GM23338 (cell line): ENCODE measurements at regions not wholly inside any gene's neighbourhood (a gene's known extent, or its start where the extent isn't known, plus 50 kb on each side); places are given as distances from the start of the nearest gene placed in this dataset.

Source experiments
- ATAC-seq: fragments of 200-7000 bp; cut with Tn5 transposase; 3 replicates; pipeline ENCODE4 v1.9.1; 2020
- DNase-seq: peaks from one replicate; pipeline ENCODE4 v3.0.0-alpha.2; 2015; ENCODE audit warnings: low spot score
- H2AFZ ChIP-seq: fragments of 200-600 bp; sonication (generic); 2 replicates; pipeline ENCODE4 v1.8.0; 2016; ENCODE audit warnings: antibody characterized with exemption, mild to moderate bottlenecking, moderate library complexity
- H3F3A ChIP-seq: fragments of 200-600 bp; sonication (generic); replicated peaks from 2 replicates; pipeline ENCODE4 v1.8.0; 2017; ENCODE audit warnings: antibody characterized with exemption, mixed run types, low read depth
- H3K27ac ChIP-seq: fragments of 200-600 bp; sonication (generic); 2 replicates; pipeline ENCODE4 v1.6.1; 2016; ENCODE audit warnings: low read depth
- H3K27me3 ChIP-seq: fragments of 200-600 bp; sonication (generic); 2 replicates; pipeline ENCODE4 v1.8.0; 2016; ENCODE audit warnings: mild to moderate bottlenecking, mixed run types, moderate library complexity; ENCODE audit not compliant: insufficient read depth
- H3K36me3 ChIP-seq: fragments of 200-600 bp; sonication (generic); 2 replicates; pipeline ENCODE4 v1.8.0; 2016; ENCODE audit warnings: mild to moderate bottlenecking; ENCODE audit not compliant: insufficient read depth
- H3K4me1 ChIP-seq: fragments of 200-600 bp; sonication (generic); 2 replicates; pipeline ENCODE4 v1.8.0; 2016; ENCODE audit warnings: mild to moderate bottlenecking, moderate library complexity; ENCODE audit not compliant: insufficient read depth
- H3K4me2 ChIP-seq: fragments of 200-600 bp; sonication (generic); 2 replicates; pipeline ENCODE4 v1.7.1; 2017; ENCODE audit warnings: mixed run types
- H3K4me3 ChIP-seq: fragments of 200-600 bp; sonication (generic); 2 replicates; pipeline ENCODE4 v1.6.1; 2016; ENCODE audit warnings: mixed run types
- H3K79me2 ChIP-seq: fragments of 200-600 bp; sonication (generic); replicated peaks from 2 replicates; pipeline ENCODE4 v1.8.0; 2017; ENCODE audit warnings: mild to moderate bottlenecking; ENCODE audit not compliant: insufficient read depth
- H3K9me2 ChIP-seq: fragments of 200-600 bp; sonication (generic); 2 replicates; pipeline ENCODE4 v1.8.0; 2017; ENCODE audit not compliant: insufficient read depth
- H4K20me1 ChIP-seq: fragments of 200-600 bp; sonication (generic); replicated peaks from 2 replicates; pipeline ENCODE4 v1.8.0; 2017; ENCODE audit warnings: mild to moderate bottlenecking; ENCODE audit not compliant: insufficient read depth
- H3K27ac Mint-ChIP-seq: 2 replicates; pipeline ENCODE4 v1.8.0; 2020; ENCODE audit warnings: inconsistent platforms, mild to moderate bottlenecking, moderate library complexity, mixed read lengths
- H3K27me3 Mint-ChIP-seq: 3 replicates; pipeline ENCODE4 v1.8.0; 2022; ENCODE audit warnings: low read depth, mild to moderate bottlenecking, moderate library complexity, mixed read lengths, inconsistent platforms; ENCODE audit not compliant: insufficient read depth, poor library complexity
- H3K36me3 Mint-ChIP-seq: 3 replicates; pipeline ENCODE4 v1.8.0; 2021; ENCODE audit warnings: low read depth, mild to moderate bottlenecking, inconsistent platforms, moderate library complexity, mixed read lengths
- H3K4me1 Mint-ChIP-seq: 3 replicates; pipeline ENCODE4 v1.8.0; 2020; ENCODE audit warnings: mild to moderate bottlenecking, inconsistent platforms, mixed read lengths
- H3K4me3 Mint-ChIP-seq: 3 replicates; pipeline ENCODE4 v1.8.0; 2021; ENCODE audit warnings: moderate library complexity, mild to moderate bottlenecking, inconsistent platforms, mixed read lengths
- H3K9me3 Mint-ChIP-seq: 3 replicates; pipeline ENCODE4 v1.8.0; 2020; ENCODE audit warnings: moderate library complexity, mild to moderate bottlenecking, inconsistent platforms, mixed read lengths
- ETS1 ChIP-seq: IDR thresholded peaks from 2 replicates; pipeline ENCODE4 v1.6.1; 2016; ENCODE audit warnings: antibody characterized with exemption
- EZH2 ChIP-seq: fragments of 200-600 bp; sonication (generic); IDR thresholded peaks from one replicate; pipeline ENCODE4 v1.8.0; 2017; ENCODE audit warnings: antibody characterized with exemption, mild to moderate bottlenecking, low read depth; ENCODE audit not compliant: unreplicated experiment
- POLR2AphosphoS5 ChIP-seq: IDR thresholded peaks from 2 replicates; pipeline ENCODE4 v1.6.1; 2016; ENCODE audit warnings: antibody characterized with exemption, low read depth
- REST ChIP-seq: IDR thresholded peaks from one replicate; pipeline ENCODE4 v1.6.1; 2018; ENCODE audit warnings: antibody characterized with exemption; ENCODE audit not compliant: unreplicated experiment
- ZNF114 ChIP-seq: fragments of 250-450 bp; sonication (Bioruptor Pico); IDR thresholded peaks from 2 replicates; pipeline ENCODE4 v1.5.0; 2020; ENCODE audit warnings: mild to moderate bottlenecking, moderate library complexity
- ZNF331 ChIP-seq: fragments of 250-450 bp; sonication (Bioruptor Pico); IDR thresholded peaks from 2 replicates; pipeline ENCODE4 v1.5.0; 2020; ENCODE audit warnings: low read depth, mild to moderate bottlenecking, moderate library complexity
- ZNF462 ChIP-seq: fragments of 250-450 bp; sonication (Bioruptor Pico); IDR thresholded peaks from 2 replicates; pipeline ENCODE4 v1.5.0; 2020; ENCODE audit warnings: mild to moderate bottlenecking, moderate library complexity

GRCh38 chr22:23386822-23387580 is 193.1 kb downstream of the IGLL1 start:
- no peak for ATAC-seq

More at GRCh38 chr22:23386822-23387580, 193.1 kb downstream of the IGLL1 start:
- Histone ChIP-seq H2AFZ (no peak overlapping the region), H4K20me1 (no peaks in the 10 kb centered on the region), H3K9me2 (no peaks in the 10 kb centered on the region), H3K4me1 (no peaks in the 10 kb centered on the region), H3K36me3 (no peaks in the 10 kb centered on the region), H3K27me3 (no peaks in the 10 kb centered on the region), H3K4me3 (no peak overlapping the region), H3F3A (no peaks in the 10 kb centered on the region), H3K79me2 (no peaks in the 10 kb centered on the region), H3K4me2 (no peak overlapping the region), H3K27ac (no peak overlapping the region)
- Mint-ChIP-seq H3K9me3 (no peaks in the 10 kb centered on the region), H3K4me1 (peaks cover 6% of the 10 kb centered on the region), H3K27me3 (peaks cover 17% of the 10 kb centered on the region), H3K36me3 (no peaks in the 10 kb centered on the region), H3K27ac (no peak overlapping the region), H3K4me3 (no peak overlapping the region)
- TF ChIP-seq ZNF331 (CRISPR knock-in tag), result no peak
- TF ChIP-seq POLR2AphosphoS5, result no peak
- no peak for TF ChIP-seq ETS1
- no peak for TF ChIP-seq ZNF462
- TF ChIP-seq EZH2, result no peak
- no peak for TF ChIP-seq ZNF114 (CRISPR knock-in tag)
- no peak for TF ChIP-seq REST
- DNase-seq, result no peak
